GM18519 (cell line): ENCODE measurements at regions not wholly inside any gene's neighbourhood (a gene's known extent, or its start where the extent isn't known, plus 50 kb on each side); places are given as distances from the start of the nearest gene placed in this dataset.

ENCODE experiments used
- ATAC-seq: cut with Tn5 transposase; IDR thresholded peaks from one replicate; pipeline ENCODE4 v1.9.1; 2021; ENCODE audit warnings: mild to moderate bottlenecking, moderate library complexity; ENCODE audit not compliant: unreplicated experiment, low FRiP score

- ATAC-seq, result no peak
Observed at GRCh38 chr10:78354101-78354500, 320.4 kb downstream of the RPS24 start.

GRCh38 chr10:78356291-78356900 is 322.7 kb downstream of the RPS24 start:
- no peak for ATAC-seq

- no peak for ATAC-seq
Observed at GRCh38 chr10:78357141-78358063, 323.7 kb downstream of the RPS24 start.

GRCh38 chr10:78358351-78358750 is 324.7 kb downstream of the RPS24 start:
- ATAC-seq, result no peak

- no peak for ATAC-seq
Observed at GRCh38 chr10:78358982-78359381, 325.3 kb downstream of the RPS24 start.

GRCh38 chr10:78359640-78360091 is 326.0 kb downstream of the RPS24 start:
- no peak for ATAC-seq

GRCh38 chr10:78360284-78360683 is 326.6 kb downstream of the RPS24 start:
- no peak for ATAC-seq

- no peak for ATAC-seq
Observed at GRCh38 chr10:78361031-78361430, 327.4 kb downstream of the RPS24 start.

- ATAC-seq, result no peak
Observed at GRCh38 chr10:78362406-78363022, 328.9 kb downstream of the RPS24 start.

GRCh38 chr10:78363190-78363589 is 329.5 kb downstream of the RPS24 start:
- no peak for ATAC-seq

- ATAC-seq, result no peak
Observed at GRCh38 chr10:78365694-78366093, 332.0 kb downstream of the RPS24 start.

GRCh38 chr10:78366663-78367411 is 333.2 kb downstream of the RPS24 start:
- no peak for ATAC-seq

- no peak for ATAC-seq
Observed at GRCh38 chr10:78367751-78368150, 334.1 kb downstream of the RPS24 start.

GRCh38 chr10:78371136-78371535 is 337.5 kb downstream of the RPS24 start:
- ATAC-seq, result no peak

GRCh38 chr10:78372806-78373205 is 339.1 kb downstream of the RPS24 start:
- no peak for ATAC-seq

GRCh38 chr10:78374331-78375028 is 340.8 kb downstream of the RPS24 start:
- no peak for ATAC-seq

- no peak for ATAC-seq
Observed at GRCh38 chr10:78375854-78376785, 342.5 kb downstream of the RPS24 start.

GRCh38 chr10:78377356-78377755 is 343.7 kb downstream of the RPS24 start:
- no peak for ATAC-seq

- no peak for ATAC-seq
Observed at GRCh38 chr10:78378192-78378591, 344.5 kb downstream of the RPS24 start.
